Smooth muscle cell (in vitro differentiated cells): ENCODE measurements at regions not wholly inside any gene's neighbourhood (a gene's known extent, or its start where the extent isn't known, plus 50 kb on each side); places are given as distances from the start of the nearest gene placed in this dataset.

ENCODE experiments used
- DNase-seq: peaks from one replicate; lab custom pipeline; 2025; ENCODE audit not compliant: unreplicated experiment; lab: John Stamatoyannopoulos, UW
- H2AFZ ChIP-seq: fragments of 200-600 bp; sonication (generic); 2 replicates; pipeline ENCODE4 v1.6.0; 2016; ENCODE audit warnings: antibody characterized with exemption, low read depth, mild to moderate bottlenecking
- H3F3A ChIP-seq: fragments of 200-600 bp; sonication (generic); 2 replicates; pipeline ENCODE4 v1.6.0; 2017; ENCODE audit warnings: antibody characterized with exemption, low read depth
- H3K27ac ChIP-seq: fragments of 200-600 bp; sonication (generic); 2 replicates; pipeline ENCODE4 v1.5.1; 2016; ENCODE audit warnings: low read depth, mild to moderate bottlenecking
- H3K27me3 ChIP-seq: fragments of 200-600 bp; sonication (generic); 2 replicates; pipeline ENCODE4 v1.6.1; 2016; ENCODE audit warnings: low read depth, mild to moderate bottlenecking
- H3K36me3 ChIP-seq: fragments of 200-600 bp; sonication (generic); 2 replicates; pipeline ENCODE4 v1.5.1; 2016; ENCODE audit warnings: low read depth
- H3K4me1 ChIP-seq: fragments of 200-600 bp; sonication (generic); 2 replicates; pipeline ENCODE4 v1.5.1; 2016; ENCODE audit warnings: low read depth
- H3K4me2 ChIP-seq: fragments of 200-600 bp; sonication (generic); 2 replicates; pipeline ENCODE4 v1.6.0; 2016; ENCODE audit warnings: mild to moderate bottlenecking
- H3K4me3 ChIP-seq: fragments of 200-600 bp; sonication (generic); 2 replicates; pipeline ENCODE4 v1.5.1; 2016; ENCODE audit warnings: mild to moderate bottlenecking
- H3K79me2 ChIP-seq: fragments of 200-600 bp; sonication (generic); 2 replicates; pipeline ENCODE4 v1.6.0; 2016; ENCODE audit warnings: low read depth, mild to moderate bottlenecking
- H3K9ac ChIP-seq: fragments of 200-600 bp; sonication (generic); 2 replicates; pipeline ENCODE4 v1.6.0; 2016; ENCODE audit warnings: low read depth
- H3K9me3 ChIP-seq: fragments of 200-600 bp; sonication (generic); replicated peaks from 2 replicates; pipeline ENCODE4 v1.5.1; 2016; ENCODE audit warnings: low read depth
- H4K20me1 ChIP-seq: fragments of 200-600 bp; sonication (generic); 2 replicates; pipeline ENCODE4 v1.6.0; 2016; ENCODE audit warnings: low read depth
- CTCF ChIP-seq: fragments of 200-600 bp; sonication (generic); IDR thresholded peaks from 2 replicates; pipeline ENCODE4 v1.5.1; 2017; ENCODE audit warnings: borderline replicate concordance, mild to moderate bottlenecking, antibody characterized with exemption; ENCODE audit not compliant: insufficient read depth, poor library complexity, severe bottlenecking
- WGBS: methylation state at CpG from one replicate; pipeline ENCODE4 v1.1.7; 2016; ENCODE audit warnings: low lambda C conversion rate; 5-methylcytosine and 5-hydroxymethylcytosine counted together

GRCh38 chr4:4614925-4615678 is 73.3 kb upstream of the STX18 start:
- no peak for DNase-seq
- H3K4me3 ChIP-seq = no peak overlapping the region
- no peaks in the 10 kb centered on the region for H3K79me2 ChIP-seq
- no peaks in the 10 kb centered on the region for H4K20me1 ChIP-seq
- 36% methylated on average over 8 of the region's 8 CpGs for WGBS
- H2AFZ ChIP-seq = no peak overlapping the region
- H3K36me3 ChIP-seq = no peaks in the 10 kb centered on the region
- H3K4me1 ChIP-seq = no peaks in the 10 kb centered on the region
- no peaks in the 10 kb centered on the region for H3F3A ChIP-seq
- no peak overlapping the region for H3K9ac ChIP-seq
- no peaks in the 10 kb centered on the region for H3K27me3 ChIP-seq
- H3K27ac ChIP-seq = no peak overlapping the region
- H3K9me3 ChIP-seq = no peaks in the 10 kb centered on the region
- H3K4me2 ChIP-seq = no peak overlapping the region
- TF ChIP-seq CTCF = no peak

GRCh38 chr4:4613641-4614286 is 71.9 kb upstream of the STX18 start:
- Histone ChIP-seq H3F3A (no peaks in the 10 kb centered on the region), H3K4me1 (no peaks in the 10 kb centered on the region), H3K9me3 (no peaks in the 10 kb centered on the region), H2AFZ (no peak overlapping the region), H3K27me3 (no peaks in the 10 kb centered on the region), H3K36me3 (no peaks in the 10 kb centered on the region), H3K9ac (no peak overlapping the region), H3K4me3 (no peak overlapping the region), H3K79me2 (no peaks in the 10 kb centered on the region), H3K27ac (no peak overlapping the region), H3K4me2 (no peak overlapping the region), H4K20me1 (no peaks in the 10 kb centered on the region)
- DNase-seq = no peak
- TF ChIP-seq CTCF = no peak
- 74% methylated on average over 8 of the region's 8 CpGs for WGBS

GRCh38 chr4:4613126-4613465 is 71.2 kb upstream of the STX18 start:
- no peak overlapping the region for H2AFZ ChIP-seq

More at GRCh38 chr4:4613126-4613465, 71.2 kb upstream of the STX18 start:
- no peaks in the 10 kb centered on the region for H3K9me3 ChIP-seq
- 74% methylated on average over 2 of the region's 2 CpGs for WGBS
- H3K27ac ChIP-seq = no peak overlapping the region
- H3K4me2 ChIP-seq = no peak overlapping the region
- no peak for TF ChIP-seq CTCF
- H3K36me3 ChIP-seq = no peaks in the 10 kb centered on the region
- H3K9ac ChIP-seq = no peak overlapping the region
- H4K20me1 ChIP-seq = no peaks in the 10 kb centered on the region
- H3K4me1 ChIP-seq = no peaks in the 10 kb centered on the region
- no peaks in the 10 kb centered on the region for H3K27me3 ChIP-seq
- no peak for DNase-seq
- no peak overlapping the region for H3K4me3 ChIP-seq
- no peaks in the 10 kb centered on the region for H3F3A ChIP-seq
- no peaks in the 10 kb centered on the region for H3K79me2 ChIP-seq
